ENCODE measurements at regions not wholly inside any gene's neighbourhood (a gene's known extent, or its start where the extent isn't known, plus 50 kb on each side); places are given as distances from the start of the nearest gene placed in this dataset.

DNA sequence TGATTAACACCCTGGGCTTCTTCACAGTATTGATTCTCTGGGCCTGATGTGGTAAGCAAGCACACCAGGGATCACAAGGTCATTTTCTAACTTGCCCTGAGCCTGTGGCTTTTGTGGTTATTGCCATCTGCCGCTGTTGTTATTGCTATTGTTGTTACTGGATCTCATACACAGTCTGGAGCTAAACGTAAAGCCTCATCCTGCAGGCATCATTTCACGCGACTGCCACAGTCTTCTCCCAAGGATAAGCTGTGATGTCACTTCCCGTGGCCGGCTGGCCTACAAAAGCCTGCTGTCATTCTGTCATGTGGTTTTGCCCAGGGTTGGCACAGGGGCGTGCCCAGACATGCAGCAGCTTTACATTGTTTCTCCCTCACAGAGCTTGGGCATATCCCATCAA, 154.0 kb upstream of the GPR12 start:
- Mint-ChIP-seq H3K27me3 (peaks cover 13% of the 10 kb centered on the region), H3K4me3 (peak overlapping the region; percentile 21), H3K4me1 (peaks cover 8% of the 10 kb centered on the region), H3K36me3 (ENCODE audit: low read depth) (no peaks in the 10 kb centered on the region), H3K9me3 (no peaks in the 10 kb centered on the region), H3K27ac (no peak overlapping the region)
- peak; percentile 71 for ATAC-seq (replicated peaks)

DNA sequence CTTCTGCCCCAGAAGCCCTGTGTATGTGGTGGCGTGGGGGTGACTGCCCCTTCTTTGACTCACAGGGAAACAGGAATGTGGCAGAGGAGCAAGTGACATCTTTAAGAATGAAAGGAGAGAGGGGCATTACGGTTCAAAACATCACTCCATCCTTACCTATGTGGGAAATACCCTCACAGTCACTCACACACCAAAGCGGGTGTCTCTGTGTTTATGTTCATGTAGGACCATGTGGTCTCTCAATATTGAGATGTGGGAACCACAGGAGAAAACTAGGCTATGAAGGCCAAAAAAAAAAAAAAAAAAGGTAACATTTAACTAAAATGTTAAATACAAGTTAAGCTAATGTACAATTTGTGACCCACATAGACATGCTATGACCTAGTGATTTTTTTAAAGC, 153.6 kb upstream of the GPR12 start:
- H3K27ac Mint-ChIP-seq = no peak overlapping the region
- peak; percentile 24 for ATAC-seq (replicated peaks)
- no peak overlapping the region for H3K4me3 Mint-ChIP-seq

DNA sequence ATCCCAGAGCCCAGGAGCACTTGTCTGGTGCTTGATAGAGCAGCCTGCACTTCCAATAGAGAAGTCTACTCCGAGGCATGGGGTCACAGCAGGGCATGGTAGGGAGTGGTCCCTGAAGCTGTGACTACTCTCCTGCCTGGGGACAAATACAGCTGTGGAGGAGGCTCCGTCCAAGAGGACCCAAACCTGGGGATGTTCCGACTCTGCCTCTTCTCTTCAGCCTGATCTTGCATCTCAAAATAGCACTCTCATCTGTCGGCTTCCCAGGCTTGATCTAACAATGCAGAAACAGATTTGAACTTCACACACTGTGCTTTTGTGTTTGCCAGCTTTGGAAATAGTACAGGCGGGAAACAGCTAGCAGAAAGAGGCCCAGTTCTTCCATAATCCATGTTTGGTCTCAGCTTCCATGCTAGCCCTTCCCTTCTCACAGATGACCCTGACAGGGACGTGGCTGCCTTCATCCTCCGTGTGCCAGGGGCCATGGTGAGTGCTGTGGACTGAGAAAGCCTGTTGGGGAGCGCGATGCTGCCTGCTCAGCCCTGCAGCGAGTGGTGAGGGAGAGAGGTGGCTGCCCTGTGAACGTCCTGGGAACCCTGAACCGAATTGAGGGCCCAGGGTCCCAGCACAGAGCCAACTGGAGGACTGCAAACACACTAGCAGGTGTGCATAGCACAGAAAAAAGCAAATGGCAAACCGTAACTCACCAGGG, 150.3 kb upstream of the GPR12 start:
- H3K36me3 Mint-ChIP-seq (ENCODE audit: low read depth) = no peaks in the 10 kb centered on the region
- ATAC-seq (replicated peaks) = no peak

More for the DNA sequence above, 153.6 kb upstream of the GPR12 start:
- peaks cover 8% of the 10 kb centered on the region for H3K4me1 Mint-ChIP-seq
- H3K36me3 Mint-ChIP-seq (ENCODE audit: low read depth) = no peaks in the 10 kb centered on the region
- peaks cover 14% of the 10 kb centered on the region for H3K27me3 Mint-ChIP-seq
- H3K9me3 Mint-ChIP-seq = no peaks in the 10 kb centered on the region

DNA sequence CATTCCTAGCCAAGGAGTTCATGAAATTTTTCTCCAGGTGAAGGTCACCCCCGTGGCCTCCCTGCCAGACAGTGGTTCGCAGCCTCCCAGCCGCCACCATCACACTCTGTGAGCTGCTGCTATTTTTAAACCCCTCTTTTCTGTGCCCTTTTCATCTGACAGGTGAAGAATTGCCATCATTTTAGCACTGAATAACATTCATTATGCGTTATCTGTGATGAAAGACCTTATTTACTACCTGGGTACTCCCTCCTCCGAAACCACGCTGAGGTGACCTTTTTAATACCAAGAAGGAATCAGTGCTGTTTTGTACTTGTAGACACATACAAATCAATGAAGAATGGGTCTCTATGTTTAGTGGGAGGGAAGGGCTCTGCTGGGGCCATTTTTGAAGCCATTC, 148.9 kb upstream of the GPR12 start:
- H3K9me3 Mint-ChIP-seq = no peaks in the 10 kb centered on the region
- peaks cover under 1% of the 10 kb centered on the region for H3K4me1 Mint-ChIP-seq
- no peak for ATAC-seq (replicated peaks)
- H3K27me3 Mint-ChIP-seq = peaks cover 43% of the 10 kb centered on the region
- H3K36me3 Mint-ChIP-seq (ENCODE audit: low read depth) = no peaks in the 10 kb centered on the region
- no peak overlapping the region for H3K4me3 Mint-ChIP-seq
- H3K27ac Mint-ChIP-seq = no peak overlapping the region

More for the DNA sequence above, 150.3 kb upstream of the GPR12 start:
- H3K4me1 Mint-ChIP-seq = peaks cover 8% of the 10 kb centered on the region
- H3K9me3 Mint-ChIP-seq = no peaks in the 10 kb centered on the region
- peaks cover 38% of the 10 kb centered on the region for H3K27me3 Mint-ChIP-seq
- no peak overlapping the region for H3K4me3 Mint-ChIP-seq
- H3K27ac Mint-ChIP-seq = no peak overlapping the region

DNA sequence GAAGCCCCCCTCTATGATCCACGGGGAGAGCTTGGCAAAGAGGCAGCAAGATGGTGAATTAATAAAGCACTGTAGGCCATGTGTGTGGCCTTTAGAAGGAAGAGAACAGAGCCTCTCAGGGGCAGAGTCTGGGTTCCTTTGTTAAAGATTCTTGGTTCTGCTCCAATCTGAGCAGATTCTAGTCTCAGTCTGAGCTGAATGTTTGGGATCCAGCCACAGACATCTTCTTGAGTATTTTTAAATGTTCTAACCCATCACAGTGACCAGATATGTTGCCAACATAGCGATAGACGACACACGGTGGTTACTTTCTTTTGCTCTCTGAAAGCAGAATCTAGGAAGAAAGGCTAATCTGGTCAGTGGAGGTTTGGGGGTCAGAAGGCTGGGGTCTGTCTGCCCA, 147.5 kb upstream of the GPR12 start:
- Mint-ChIP-seq H3K27me3 (peaks cover 48% of the 10 kb centered on the region), H3K27ac (no peak overlapping the region), H3K4me3 (no peak overlapping the region), H3K36me3 (ENCODE audit: low read depth) (no peaks in the 10 kb centered on the region), H3K9me3 (no peaks in the 10 kb centered on the region), H3K4me1 (no peaks in the 10 kb centered on the region)
- no peak for ATAC-seq (replicated peaks)

DNA sequence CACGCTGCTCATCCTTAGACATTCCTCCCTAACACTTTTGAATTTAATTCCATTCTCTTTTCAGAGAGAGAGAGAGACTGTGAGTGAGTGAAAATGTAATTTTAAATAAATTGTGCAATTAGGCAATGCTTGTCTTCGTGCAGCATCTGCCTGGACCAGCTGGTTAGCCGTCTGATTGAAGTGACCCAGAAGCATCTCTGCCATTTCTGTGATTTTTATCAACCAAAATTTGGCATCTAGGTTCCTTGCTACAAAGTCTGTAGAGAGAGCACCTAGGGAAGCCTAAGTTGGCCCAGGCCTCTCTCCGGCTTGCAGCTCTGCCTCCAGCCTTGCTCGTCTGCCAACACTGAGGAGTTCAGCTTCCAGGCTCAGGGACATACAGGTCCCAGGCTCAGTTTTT, 138.6 kb upstream of the GPR12 start:
- no peaks in the 10 kb centered on the region for H3K4me1 Mint-ChIP-seq
- peaks cover 33% of the 10 kb centered on the region for H3K27me3 Mint-ChIP-seq
- no peak for ATAC-seq (replicated peaks)
- H3K27ac Mint-ChIP-seq = no peak overlapping the region
- no peak overlapping the region for H3K4me3 Mint-ChIP-seq
- H3K36me3 Mint-ChIP-seq (ENCODE audit: low read depth) = no peaks in the 10 kb centered on the region
- no peaks in the 10 kb centered on the region for H3K9me3 Mint-ChIP-seq

DNA sequence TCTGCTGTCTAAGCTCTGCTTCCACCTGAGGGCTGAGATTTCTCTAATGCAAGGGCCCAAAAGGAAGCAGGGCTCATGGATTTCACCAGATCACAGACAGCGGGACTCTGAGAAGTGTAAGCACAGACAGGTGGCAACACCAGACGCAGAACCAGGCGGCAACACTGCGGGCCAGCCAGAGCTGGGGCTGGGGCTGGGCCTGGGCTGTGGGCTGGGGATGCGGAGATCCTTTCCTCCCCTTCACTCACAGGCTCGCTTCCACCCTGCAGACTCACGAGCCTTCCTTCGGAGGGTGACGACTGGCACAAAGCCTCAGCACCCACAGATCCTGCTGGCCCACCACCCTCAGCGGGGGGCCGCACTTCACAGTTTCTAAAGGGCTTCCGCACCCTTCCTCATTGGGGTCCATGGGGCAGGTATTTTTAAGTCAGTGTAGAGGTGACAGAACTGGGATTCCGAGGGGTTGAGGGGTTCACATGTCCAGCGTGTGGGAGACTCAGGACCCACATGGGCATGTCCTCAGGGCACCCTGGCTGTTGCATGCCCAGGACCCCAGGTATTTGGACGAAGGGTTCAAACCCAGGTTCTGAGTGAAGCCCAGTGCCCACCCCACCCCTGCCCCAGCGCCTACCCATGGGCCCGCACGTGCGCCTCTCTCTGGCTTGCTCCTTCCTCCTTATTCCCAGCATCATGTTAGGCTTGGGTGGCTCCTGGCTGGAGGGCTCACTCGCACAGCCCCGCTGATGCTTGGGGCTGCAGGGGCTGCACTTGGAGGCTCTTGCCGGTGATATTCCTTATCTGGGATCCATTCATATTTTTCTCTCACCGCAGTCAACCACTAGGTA, 137.3 kb upstream of the GPR12 start:
- Mint-ChIP-seq H3K27me3 (peaks cover 34% of the 10 kb centered on the region), H3K4me3 (no peak overlapping the region), H3K36me3 (ENCODE audit: low read depth) (no peaks in the 10 kb centered on the region), H3K27ac (no peak overlapping the region), H3K4me1 (no peaks in the 10 kb centered on the region), H3K9me3 (no peaks in the 10 kb centered on the region)
- no peak for ATAC-seq (replicated peaks)

DNA sequence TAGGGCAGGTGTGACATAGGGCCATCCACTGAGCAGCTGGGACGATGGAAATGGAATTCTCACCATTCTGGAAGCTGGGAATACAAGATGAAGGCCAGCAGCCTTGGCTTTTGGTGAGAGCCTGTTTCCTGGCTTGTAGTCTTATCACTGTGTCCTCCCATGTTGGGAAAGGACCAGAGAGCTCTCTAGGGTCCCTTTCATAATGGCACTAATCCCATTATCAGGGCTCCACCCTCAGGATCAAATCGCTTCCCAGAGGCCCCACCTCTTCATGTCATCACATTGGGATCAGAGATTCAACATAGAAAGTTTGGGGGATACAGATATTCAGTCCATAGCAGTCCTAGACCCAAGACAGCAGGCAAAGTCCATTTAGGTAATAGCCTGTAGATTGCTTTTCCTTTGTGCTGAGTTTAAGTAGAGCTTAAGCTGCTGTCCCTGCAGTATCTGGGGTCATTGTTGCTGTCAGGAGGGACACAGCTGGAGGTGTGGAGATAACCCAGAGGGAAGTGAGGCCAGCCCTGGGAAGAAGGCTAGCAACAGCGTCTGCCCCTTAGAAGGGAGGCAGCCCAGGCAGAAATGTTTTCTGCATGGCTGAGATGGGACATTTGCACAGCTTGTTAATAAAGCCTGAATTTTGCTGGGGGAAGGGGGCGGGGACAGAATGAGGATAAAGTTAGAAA, 136.5 kb upstream of the GPR12 start:
- H3K36me3 Mint-ChIP-seq (ENCODE audit: low read depth) = no peaks in the 10 kb centered on the region

DNA sequence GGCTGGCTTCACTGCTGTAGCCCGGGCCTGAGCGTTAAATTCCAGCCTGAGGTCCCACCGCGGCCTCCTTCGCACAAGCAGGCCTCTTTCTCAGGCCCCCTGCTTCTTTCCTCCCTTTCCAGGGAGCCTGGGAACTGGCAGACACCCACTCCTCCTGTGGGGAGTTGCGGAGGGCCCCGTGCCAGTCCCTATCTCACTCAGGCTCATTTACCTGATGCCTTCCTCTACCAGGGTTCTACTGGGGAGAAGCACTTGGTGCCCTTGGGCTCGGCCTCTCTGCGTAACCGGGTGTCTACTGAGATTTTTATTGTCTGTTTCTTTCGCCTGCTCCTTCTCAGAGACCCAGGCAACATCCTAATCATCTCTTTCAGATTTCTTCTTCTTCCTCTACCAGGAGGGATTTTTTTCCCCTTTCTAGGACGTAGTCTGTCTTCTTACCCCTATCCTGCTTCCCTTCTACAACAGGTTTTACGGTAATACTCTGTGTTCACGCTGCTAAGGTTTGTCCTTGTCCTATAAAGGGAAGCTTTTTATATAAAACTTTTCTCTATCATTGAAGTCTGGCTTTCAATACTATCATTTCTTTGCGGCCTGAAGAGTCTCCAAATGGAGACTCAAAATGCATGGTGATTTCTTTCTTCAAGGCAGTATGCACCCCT, 135.4 kb upstream of the GPR12 start:
- H3K27ac Mint-ChIP-seq = no peak overlapping the region
- H3K36me3 Mint-ChIP-seq (ENCODE audit: low read depth) = no peaks in the 10 kb centered on the region
- H3K27me3 Mint-ChIP-seq = peaks cover 29% of the 10 kb centered on the region
- no peaks in the 10 kb centered on the region for H3K9me3 Mint-ChIP-seq
- ATAC-seq (replicated peaks) = no peak
- H3K4me1 Mint-ChIP-seq = no peaks in the 10 kb centered on the region
- H3K4me3 Mint-ChIP-seq = no peak overlapping the region

More for the DNA sequence above, 136.5 kb upstream of the GPR12 start:
- Mint-ChIP-seq H3K27ac (no peak overlapping the region), H3K9me3 (no peaks in the 10 kb centered on the region), H3K27me3 (peaks cover 32% of the 10 kb centered on the region), H3K4me1 (no peaks in the 10 kb centered on the region), H3K4me3 (no peak overlapping the region)
- ATAC-seq (replicated peaks) = no peak

DNA sequence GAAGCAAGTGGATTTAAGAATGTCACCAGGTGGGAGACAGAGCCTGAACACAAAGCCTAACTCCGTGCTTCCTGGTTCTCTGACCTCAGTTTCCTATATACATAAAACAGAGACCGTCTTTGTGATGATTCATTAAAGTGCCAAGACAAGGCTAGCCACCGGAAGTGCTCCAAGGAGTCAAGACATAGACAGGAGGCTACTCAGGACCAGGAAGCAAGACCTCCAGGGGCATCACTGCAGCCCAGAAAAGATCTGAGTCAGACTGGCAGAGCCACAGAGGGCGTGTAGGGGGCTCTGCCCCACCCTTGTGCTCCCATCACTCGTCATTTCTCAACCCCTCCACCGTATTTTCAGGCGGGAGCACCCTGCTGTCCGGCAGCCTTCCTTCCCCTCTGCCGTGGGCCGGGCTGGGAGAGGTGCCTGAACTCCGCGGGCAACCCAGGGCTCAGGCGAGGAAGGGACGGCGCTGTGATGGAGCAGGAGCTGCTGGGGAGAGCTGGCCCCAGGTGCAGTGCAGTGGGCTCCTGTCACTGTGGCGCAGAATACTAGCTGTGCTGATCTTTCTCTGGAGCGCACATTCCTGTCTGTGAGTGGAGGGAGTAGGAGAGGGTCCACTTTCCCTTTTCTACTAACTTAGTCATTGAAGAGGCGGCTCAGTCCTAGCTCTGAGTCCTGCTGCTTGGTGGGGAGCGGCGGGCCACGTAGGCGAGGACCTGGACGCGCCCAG, 134.7 kb upstream of the GPR12 start:
- H3K36me3 Mint-ChIP-seq (ENCODE audit: low read depth) = no peaks in the 10 kb centered on the region
- H3K27me3 Mint-ChIP-seq = peaks cover 27% of the 10 kb centered on the region
- H3K9me3 Mint-ChIP-seq = no peaks in the 10 kb centered on the region
- H3K4me3 Mint-ChIP-seq = no peak overlapping the region
- peak; percentile 35 for ATAC-seq (replicated peaks)
- H3K4me1 Mint-ChIP-seq = no peaks in the 10 kb centered on the region
- no peak overlapping the region for H3K27ac Mint-ChIP-seq

DNA sequence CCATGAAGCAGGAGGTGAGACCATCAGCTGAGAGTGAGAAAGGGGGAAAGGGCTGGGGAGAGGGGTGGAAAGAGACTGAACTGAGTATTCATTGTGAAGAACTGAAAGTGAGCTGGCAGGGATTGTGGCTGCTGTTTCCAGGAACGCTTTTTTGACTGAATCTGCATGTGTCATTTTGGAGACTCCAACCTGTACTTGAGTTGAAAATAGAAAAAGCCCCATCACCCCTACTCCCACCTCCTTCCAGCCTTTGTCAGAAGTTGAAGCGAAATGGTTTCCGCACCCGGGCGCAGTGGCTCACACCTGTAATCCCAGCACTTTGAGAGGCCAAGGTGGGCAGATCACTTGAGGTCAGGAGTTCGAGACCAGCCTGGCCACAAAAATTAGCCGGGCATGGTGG, 128.0 kb upstream of the GPR12 start:
- Mint-ChIP-seq H3K27me3 (peaks cover 19% of the 10 kb centered on the region), H3K27ac (no peak overlapping the region), H3K36me3 (ENCODE audit: low read depth) (no peaks in the 10 kb centered on the region), H3K4me1 (no peaks in the 10 kb centered on the region), H3K4me3 (no peak overlapping the region), H3K9me3 (peaks cover 7% of the 10 kb centered on the region)
- ATAC-seq (replicated peaks) = no peak

DNA sequence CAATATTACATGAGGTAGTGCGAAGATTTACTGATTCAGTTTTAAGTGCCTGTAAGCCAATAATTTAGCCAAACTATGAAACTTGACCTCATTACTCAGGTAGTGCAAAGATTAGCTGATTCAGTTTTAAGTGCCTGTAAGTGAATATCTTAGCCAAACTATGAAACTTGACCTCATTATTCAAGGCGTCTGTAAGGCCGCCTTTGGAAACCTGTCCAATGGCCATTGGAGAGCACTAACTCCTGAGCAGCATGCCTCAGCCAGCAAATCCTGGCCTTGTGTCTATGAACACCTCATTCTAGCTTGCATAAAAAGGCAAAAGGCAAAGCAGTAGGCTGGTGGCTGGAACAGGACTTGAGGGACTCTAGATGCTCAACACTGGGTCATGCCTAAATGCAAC, 127.0 kb upstream of the GPR12 start:
- Mint-ChIP-seq H3K36me3 (ENCODE audit: low read depth) (no peaks in the 10 kb centered on the region), H3K27me3 (peaks cover 19% of the 10 kb centered on the region), H3K27ac (no peak overlapping the region), H3K4me1 (no peaks in the 10 kb centered on the region), H3K4me3 (no peak overlapping the region), H3K9me3 (peaks cover 7% of the 10 kb centered on the region)
- ATAC-seq (replicated peaks) = no peak

DNA sequence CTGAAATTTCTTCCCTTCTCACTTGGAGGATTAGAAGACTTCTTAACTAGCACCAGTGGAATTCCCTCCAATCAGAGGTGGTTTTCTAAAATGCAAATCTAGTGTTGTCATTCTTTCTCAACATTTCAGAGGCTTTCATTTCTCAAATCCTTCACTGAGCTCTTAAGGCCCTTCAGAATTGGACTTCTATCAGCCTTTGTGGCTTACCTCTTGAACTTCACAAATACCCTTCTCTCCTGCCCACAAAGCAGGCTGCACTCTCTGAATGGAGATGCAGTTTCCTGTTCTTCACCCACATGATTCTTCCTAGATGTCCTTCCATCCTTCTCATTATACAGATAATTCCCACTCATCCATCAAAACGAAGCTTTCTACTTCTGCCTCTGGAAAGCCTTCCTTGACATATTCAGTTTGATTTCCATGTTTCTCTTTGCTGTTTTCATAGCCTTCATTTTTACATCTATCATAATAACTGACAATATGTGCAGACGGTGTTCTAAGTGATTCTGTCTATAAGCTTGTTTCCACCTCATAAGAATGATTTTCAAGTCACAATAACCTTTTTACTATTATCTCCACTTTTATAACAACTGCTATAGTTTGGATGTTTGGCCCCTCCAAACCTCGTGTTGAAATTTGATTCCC, 123.1 kb upstream of the GPR12 start:
- peaks cover 22% of the 10 kb centered on the region for H3K27me3 Mint-ChIP-seq
- no peak for ATAC-seq (replicated peaks)
- H3K4me3 Mint-ChIP-seq = no peak overlapping the region
- peaks cover 7% of the 10 kb centered on the region for H3K9me3 Mint-ChIP-seq
- no peak overlapping the region for H3K27ac Mint-ChIP-seq
- H3K36me3 Mint-ChIP-seq (ENCODE audit: low read depth) = no peaks in the 10 kb centered on the region
- no peaks in the 10 kb centered on the region for H3K4me1 Mint-ChIP-seq

Measured in activated T-helper 17 cell treated with anti-CD3 and anti-CD28 coated beads, Interleukin-2, amount 50 U/mL, for 72 hours (primary cell).